HG03280 (cell line): ENCODE measurements at regions not wholly inside any gene's neighbourhood (a gene's known extent, or its start where the extent isn't known, plus 50 kb on each side); places are given as distances from the start of the nearest gene placed in this dataset.

Source experiments
- ATAC-seq: cut with Tn5 transposase; IDR thresholded peaks from one replicate; pipeline ENCODE4 v1.9.1; 2021; ENCODE audit warnings: mild to moderate bottlenecking, moderate library complexity; ENCODE audit not compliant: unreplicated experiment

DNA sequence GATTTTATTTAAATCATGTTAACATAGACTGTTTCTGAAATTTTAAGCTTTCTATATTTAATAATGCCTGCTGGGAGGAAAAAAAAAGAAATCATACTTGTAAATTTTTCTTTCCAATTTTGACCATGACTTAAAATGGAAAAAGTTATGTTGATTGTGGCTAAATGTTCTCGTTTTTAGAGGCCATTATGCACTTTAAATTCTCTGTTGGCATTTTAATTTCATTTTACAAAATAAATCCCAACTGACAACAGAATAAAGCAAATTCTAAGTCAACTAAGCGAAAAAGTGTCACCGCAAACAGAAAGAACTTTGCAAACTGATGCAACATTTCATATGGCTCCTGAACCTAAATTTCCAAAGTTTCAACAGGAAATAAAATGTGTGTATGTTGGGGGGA is 74.8 kb upstream of the G2E3 start:
- no peak for ATAC-seq

DNA sequence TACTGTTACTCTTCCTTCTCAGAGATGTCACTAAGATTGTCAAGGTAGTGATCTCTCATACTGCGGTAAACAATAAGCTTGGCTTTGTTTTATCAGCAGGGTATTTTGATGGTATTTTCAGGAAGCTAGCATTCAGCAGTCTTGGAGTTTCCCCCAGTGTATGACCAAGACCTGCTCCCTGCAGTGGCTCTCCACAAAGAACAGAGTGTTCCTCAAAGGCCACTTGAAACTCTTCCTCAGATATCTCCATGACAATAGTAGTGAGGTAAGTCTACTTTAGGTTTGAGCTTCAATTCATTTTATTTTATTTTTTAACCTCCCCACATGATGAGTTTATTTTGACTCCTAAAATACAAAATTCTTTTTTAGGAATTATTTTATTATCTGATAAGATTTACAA is 74.0 kb upstream of the G2E3 start:
- ATAC-seq, result no peak

DNA sequence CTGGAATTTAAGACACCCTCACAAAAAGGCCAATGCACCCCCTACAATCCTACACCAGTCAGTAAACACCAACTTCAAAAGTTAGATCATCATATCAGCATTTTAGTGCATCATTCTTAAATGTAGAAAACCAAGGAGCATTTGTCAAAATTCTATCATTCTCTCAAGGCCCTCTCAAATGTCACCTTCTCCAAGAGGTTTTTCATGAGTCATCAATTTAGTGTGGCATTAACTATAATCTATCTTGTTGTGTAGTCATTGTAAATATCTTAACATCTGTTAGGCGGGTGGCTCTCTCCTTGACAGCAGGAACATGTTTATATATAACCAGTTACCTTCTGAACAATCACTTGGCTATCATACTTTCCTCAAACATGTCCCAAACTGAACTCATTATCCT is 62.1 kb upstream of the G2E3 start:
- ATAC-seq, result no peak

DNA sequence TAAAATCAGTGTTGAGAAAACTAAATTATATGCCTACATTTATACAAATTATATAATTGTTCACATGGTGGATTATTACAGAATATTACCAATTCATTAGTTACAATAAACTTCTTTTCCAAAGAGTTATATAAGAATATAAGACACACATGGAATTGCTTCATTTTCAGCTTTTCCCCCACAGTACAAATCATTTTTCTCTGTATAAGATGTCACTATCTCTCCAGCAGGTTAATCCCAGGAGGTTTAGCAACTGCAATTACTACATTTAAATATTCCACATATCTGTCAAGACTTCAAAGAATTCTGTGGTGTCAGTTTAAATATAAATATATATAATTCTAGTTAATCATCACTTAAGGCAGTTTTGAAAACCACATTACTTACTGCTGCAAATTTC is 59.6 kb upstream of the G2E3 start:
- no peak for ATAC-seq

DNA sequence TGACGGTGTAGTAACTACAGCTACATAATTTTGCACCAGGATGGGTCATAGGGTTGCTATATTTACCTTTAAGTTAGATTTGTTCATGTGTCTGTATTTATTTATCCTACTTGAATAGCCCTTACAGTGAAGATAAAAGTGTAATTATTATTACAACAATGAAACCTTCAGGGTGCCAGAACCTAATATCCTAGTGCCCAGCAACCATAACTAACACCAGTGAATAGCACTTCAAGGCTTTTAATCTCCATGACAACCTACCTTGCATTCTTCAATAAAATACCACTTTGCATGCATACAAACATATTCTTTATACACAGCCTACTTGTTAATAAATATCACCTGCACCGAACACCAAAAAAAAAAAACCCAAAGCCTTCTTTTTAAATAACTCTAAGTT is 58.7 kb upstream of the G2E3 start:
- no peak for ATAC-seq

DNA sequence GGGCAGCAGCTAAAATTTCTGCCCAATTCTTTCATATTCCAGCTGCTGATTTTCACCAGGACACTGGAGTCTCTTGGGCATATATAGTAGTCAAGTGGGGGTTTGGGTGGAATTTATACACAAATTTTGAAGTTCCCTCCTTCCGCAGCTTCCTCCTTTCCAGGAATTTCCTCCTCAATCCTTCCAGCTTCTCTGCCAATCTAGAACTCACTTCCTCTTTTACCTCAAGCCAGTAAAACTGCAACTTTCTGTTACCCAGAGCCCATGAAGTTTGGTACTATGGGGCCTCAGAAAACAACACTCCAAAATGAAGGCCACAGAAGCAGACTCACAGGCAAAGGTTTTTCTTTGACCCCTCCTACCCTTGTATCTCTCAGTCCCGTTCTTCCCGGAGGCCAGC is 51.7 kb upstream of the G2E3 start:
- ATAC-seq, result no peak
